Small intestine (tissue), 7 donors: ENCODE measurements at regions not wholly inside any gene's neighbourhood (a gene's known extent, or its start where the extent isn't known, plus 50 kb on each side); places are given as distances from the start of the nearest gene placed in this dataset.

Experiments used
- DNase-seq, 2 donors: peaks; one replicate each; pipeline versions ENCODE4 v3.0.0 to v3.0.0-alpha.2; 2013
- FAIRE-seq: peaks from 2 replicates; lab custom pipeline; 2012; peaks lifted over from hg19 to GRCh38; lab: Jason Lieb, UNC
- H3K27ac ChIP-seq, 3 donors: one replicate each; pipeline ENCODE4 v1.5.1; 2013; ENCODE audit warnings: low read length in 2 of 3, mild to moderate bottlenecking in 2 of 3, control low read depth in 1 of 3, inconsistent platforms in 1 of 3, low read depth in 1 of 3, moderate library complexity in 1 of 3
- H3K27me3 ChIP-seq, 3 donors: one replicate each; pipeline ENCODE4 v1.6.1; 2013; ENCODE audit warnings: low read length in 3 of 3, inconsistent platforms in 1 of 3; ENCODE audit not compliant: control insufficient read depth in 3 of 3, insufficient read depth in 3 of 3
- H3K36me3 ChIP-seq, 3 donors: one replicate each; pipeline ENCODE4 v1.6.1; 2013; ENCODE audit warnings: low read length in 3 of 3, inconsistent platforms in 1 of 3, low read depth in 1 of 3, mild to moderate bottlenecking in 1 of 3, moderate library complexity in 1 of 3; ENCODE audit not compliant: control insufficient read depth in 3 of 3, insufficient read depth in 2 of 3
- H3K4me1 ChIP-seq, 3 donors: one replicate each; pipeline ENCODE4 v1.6.1; 2013; ENCODE audit warnings: low read length in 2 of 3, inconsistent platforms in 1 of 3, low read depth in 1 of 3, mild to moderate bottlenecking in 1 of 3, moderate library complexity in 1 of 3; ENCODE audit not compliant: control insufficient read depth in 3 of 3, insufficient read depth in 2 of 3
- H3K4me3 ChIP-seq, 3 donors: one replicate each; pipeline ENCODE4 v1.5.1; 2013; ENCODE audit warnings: low read length in 3 of 3, control low read depth in 1 of 3, inconsistent platforms in 1 of 3, low read depth in 1 of 3, mild to moderate bottlenecking in 1 of 3, moderate library complexity in 1 of 3
- H3K9me3 ChIP-seq, 2 donors: one replicate each; pipeline ENCODE4 v1.6.1; 2013; ENCODE audit warnings: low read depth in 1 of 2, low read length in 1 of 2; ENCODE audit not compliant: control insufficient read depth in 2 of 2, insufficient read depth in 1 of 2
- WGBS, 3 donors: extraction: QIAGEN DNeasy Blood & Tissue Kit; methylation state at CpG; one replicate each; pipeline ENCODE4 v1.1.7; 2013; 5-methylcytosine and 5-hydroxymethylcytosine counted together
- donor health status: healthy with polysubstance abuse.
- donor health status: control.
- donor health status: control.
- donor health status: Bipolar disorder and iron deficiency.
- donor health status: healthy.

DNA sequence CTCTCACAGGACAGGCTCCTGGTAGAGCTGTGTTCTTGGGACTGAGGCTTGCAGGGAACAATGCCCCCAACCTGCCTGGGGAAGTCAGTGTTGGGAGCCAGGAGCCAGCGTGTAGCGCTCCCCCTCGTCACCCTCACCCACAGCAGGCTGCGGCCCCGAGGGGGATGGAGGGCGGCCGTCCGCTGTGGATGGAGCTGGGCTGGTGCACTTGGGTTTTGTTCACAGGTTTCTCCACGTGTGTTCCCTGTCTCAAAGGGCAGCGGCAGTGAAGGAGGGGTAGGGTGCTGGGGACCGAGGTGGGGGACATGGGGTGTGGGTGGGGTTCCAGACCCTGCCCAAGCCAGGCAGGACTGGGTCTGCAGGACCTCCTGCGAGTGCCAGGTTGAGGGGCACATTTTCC is 69.1 kb downstream of the RGS12 start:
- FAIRE-seq (no peak), DNase-seq (no peak)
- Histone ChIP-seq H3K4me3 (no peak overlapping the region), H3K36me3 (peaks cover 0 to 4% (median 0%) of the 10 kb centered on the region in 3 donors), H3K27me3 (no peaks in the 10 kb centered on the region), H3K9me3 (no peaks in the 10 kb centered on the region), H3K27ac (no peak overlapping the region), H3K4me1 (peaks cover 0 to 3% (median 0%) of the 10 kb centered on the region in 3 donors)
- 90 to 92% (median 92%) methylated on average over 12 of the region's 12 CpGs for WGBS, 3 donors

DNA sequence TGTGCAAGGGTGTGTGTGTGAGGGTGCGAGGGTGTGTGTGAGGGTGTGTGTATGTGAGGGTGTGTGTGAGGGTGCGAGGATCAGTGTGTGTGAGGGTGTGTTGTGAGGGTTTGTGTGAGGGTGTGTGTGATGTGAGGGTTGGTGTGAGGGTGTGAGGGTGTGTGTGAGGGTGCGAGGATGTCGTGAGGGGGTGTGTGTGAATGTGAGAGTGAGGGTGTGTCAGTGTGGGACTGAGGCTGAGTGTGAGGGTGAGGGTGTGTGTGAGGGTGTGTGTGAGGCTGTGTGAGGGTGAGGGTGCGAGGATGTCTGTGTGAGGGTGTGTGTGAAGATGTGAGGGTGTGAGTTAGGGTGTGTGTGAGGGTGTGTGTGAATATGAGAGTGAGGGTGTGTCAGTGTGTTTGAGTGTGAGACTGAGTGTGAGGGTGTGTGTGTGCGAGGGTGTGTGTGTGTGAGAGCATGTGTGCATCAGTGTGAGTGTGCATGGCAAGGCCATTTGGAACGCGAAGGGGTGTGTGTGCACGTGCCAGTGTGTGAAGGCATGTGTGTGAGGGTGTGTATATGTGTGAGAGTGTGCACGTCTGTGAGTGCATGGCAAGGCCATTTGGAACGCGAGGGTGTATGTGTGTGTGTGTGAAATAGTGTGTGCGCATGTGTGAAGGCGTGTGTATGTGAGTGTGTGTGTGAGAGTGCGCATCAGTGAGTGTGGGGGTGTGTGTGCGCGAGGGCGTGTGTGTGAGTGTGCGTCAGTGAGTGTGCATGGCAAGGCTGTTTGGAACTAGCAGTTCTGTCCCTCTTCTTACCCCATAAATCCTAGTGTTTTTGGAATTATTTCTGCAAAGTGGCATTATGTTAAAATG is 69.8 kb downstream of the RGS12 start:
- Histone ChIP-seq H3K27ac (no peak overlapping the region), H3K4me1 (peaks cover 0 to 7% (median 0%) of the 10 kb centered on the region in 3 donors), H3K9me3 (no peaks in the 10 kb centered on the region), H3K36me3 (peaks cover 0 to 4% (median 0%) of the 10 kb centered on the region in 3 donors), H3K27me3 (no peaks in the 10 kb centered on the region), H3K4me3 (no peak overlapping the region)
- DNase-seq (no peak), FAIRE-seq (no peak)
- 94 to 97% (median 96%) methylated on average over 19 of the region's 19 CpGs for WGBS, 3 donors

DNA sequence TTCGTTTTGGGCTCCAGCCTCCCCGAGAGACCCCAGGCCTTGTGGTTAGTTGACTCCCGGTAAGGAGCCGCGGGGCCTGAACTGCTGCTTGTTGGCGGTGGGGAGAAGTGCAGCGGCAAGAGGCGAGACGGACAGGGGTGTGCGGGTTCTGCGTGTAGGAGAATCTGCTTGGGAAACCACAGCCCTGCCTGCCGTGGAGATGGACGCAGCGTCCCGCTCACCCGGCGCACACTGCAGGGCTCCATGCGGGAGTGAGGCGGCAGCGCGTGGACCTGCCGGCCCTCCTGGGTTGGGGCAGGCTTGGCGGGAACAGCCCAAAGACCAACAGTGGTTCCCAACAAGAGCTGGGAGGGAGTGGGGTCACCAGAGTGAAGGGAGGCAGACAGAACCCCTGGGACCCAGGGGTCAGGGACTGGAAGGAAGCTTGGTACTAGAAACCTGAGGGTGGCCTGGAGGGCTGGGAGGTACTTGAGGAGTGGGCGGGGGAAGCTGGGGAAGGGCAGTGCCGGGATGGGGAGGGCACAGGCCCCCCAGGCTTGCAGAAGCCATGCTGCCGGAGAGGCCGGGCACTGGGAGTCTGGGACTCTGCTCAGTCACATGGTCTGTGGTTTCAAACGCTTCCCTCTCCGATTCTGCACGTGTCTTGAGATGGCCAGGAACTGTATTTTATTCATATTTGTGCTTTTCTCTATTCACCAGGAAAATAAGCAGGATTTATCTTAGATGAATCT is 70.8 kb downstream of the RGS12 start:
- peaks cover 0 to 4% (median 0%) of the 10 kb centered on the region in 3 donors for H3K36me3 ChIP-seq
- no peak overlapping the region for H3K4me3 ChIP-seq
- WGBS, 3 donors: 84 to 90% (median 86%) methylated on average over 30 of the region's 30 CpGs
- H3K27ac ChIP-seq: no peak overlapping the region
- no peaks in the 10 kb centered on the region for H3K9me3 ChIP-seq
- H3K27me3 ChIP-seq: no peaks in the 10 kb centered on the region
- FAIRE-seq: no peak
- peaks cover 0 to 7% (median 0%) of the 10 kb centered on the region in 3 donors for H3K4me1 ChIP-seq
- DNase-seq: no peak

DNA sequence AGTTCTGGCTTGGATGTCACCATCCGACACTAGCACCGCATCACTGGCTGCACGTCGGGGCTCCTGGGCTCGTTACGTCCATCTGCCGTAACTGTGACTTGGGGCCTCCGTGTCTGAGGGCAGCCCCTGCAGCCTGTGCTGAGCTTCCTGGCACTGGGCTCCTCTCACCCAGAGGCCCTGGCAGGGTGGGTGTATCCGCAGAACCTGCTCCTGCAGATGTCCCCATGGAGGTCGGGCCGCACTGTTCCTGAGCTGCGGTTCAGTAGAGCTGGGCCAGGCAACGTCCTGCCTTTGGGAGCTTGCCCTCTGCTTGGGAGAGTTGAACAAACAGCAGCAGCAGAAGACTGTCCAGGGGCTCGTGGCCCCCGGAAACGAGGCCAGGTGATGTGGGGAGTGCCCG is 71.4 kb downstream of the RGS12 start:
- H3K4me3 ChIP-seq: no peak overlapping the region
- DNase-seq: no peak
- WGBS, 3 donors: 77 to 87% (median 77%) methylated on average over 17 of the region's 17 CpGs
- H3K27me3 ChIP-seq: no peaks in the 10 kb centered on the region
- H3K4me1 ChIP-seq: peaks cover 0 to 13% (median under 1%) of the 10 kb centered on the region in 3 donors
- FAIRE-seq: no peak
- no peaks in the 10 kb centered on the region for H3K9me3 ChIP-seq
- peaks cover 0 to 4% (median 0%) of the 10 kb centered on the region in 3 donors for H3K36me3 ChIP-seq
- H3K27ac ChIP-seq: no peak overlapping the region

DNA sequence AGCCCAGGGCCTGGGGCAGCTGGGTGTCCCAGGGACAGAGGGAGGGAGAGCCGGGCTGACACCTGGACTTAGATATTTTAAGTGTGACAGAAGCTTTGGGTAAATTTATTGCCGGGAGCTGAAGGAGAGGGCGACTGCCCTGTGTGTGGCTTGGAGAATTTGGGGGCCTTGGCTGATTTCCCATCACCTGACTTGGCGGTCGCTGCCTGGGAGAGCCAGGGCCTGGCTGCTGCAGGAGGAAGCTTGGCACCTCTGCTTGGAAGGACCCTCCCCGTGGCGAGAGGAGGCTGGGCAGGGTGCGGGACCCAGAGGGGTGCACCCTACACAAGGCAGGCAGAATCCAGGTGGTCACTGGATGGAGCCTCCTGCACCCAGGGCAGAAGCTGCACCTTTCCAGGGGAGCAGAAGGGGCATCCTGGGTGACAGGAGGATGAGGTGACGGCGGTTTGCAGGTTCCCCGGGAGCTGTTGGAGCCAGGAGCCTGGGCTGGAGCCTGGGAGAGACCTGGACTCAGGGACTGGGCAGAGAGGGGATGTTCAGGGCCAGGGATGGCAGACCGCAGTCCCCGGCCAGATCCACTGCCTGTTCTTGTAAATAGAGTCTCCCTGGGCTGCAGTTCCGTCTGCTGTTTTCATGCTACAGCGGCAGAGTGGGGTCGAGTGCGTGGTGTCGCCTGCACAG is 72.0 kb downstream of the RGS12 start:
- H3K27me3 ChIP-seq: no peaks in the 10 kb centered on the region
- no peak overlapping the region for H3K4me3 ChIP-seq
- H3K27ac ChIP-seq: no peak overlapping the region
- no peaks in the 10 kb centered on the region for H3K9me3 ChIP-seq
- DNase-seq (no peak), FAIRE-seq (no peak)
- WGBS, 3 donors: 82 to 89% (median 86%) methylated on average over 18 of the region's 18 CpGs
- H3K4me1 ChIP-seq: peaks cover 0 to 18% (median 2%) of the 10 kb centered on the region in 3 donors
- peaks cover 0 to 4% (median 0%) of the 10 kb centered on the region in 3 donors for H3K36me3 ChIP-seq

DNA sequence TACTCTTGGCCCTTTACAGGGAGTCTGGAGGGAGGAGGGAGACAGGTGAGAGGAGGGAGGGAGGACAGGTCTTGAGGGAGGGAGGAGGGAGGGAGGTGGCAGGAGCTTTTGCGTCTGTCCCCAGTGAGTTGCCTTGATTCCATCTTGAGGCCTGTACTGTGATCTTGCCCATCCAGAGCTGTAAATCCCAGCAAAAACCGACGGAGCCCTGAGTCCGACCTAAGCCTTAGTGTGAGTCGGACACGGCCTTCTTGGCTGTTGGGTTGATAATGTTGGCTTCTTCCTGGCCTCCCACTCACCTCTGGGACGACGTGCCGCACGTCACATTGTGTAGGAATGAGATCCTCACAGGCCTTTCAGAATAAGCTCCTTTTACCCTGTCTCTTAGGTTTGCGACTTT is 72.5 kb downstream of the RGS12 start:
- Histone ChIP-seq H3K4me3 (no peak overlapping the region), H3K27me3 (no peaks in the 10 kb centered on the region), H3K4me1 (peaks cover 0 to 18% (median 2%) of the 10 kb centered on the region in 3 donors), H3K36me3 (peaks cover 0 to 4% (median 0%) of the 10 kb centered on the region in 3 donors), H3K27ac (no peak overlapping the region), H3K9me3 (no peaks in the 10 kb centered on the region)
- FAIRE-seq (no peak), DNase-seq (no peak)
- 93 to 95% (median 93%) methylated on average over 11 of the region's 11 CpGs for WGBS, 3 donors

DNA sequence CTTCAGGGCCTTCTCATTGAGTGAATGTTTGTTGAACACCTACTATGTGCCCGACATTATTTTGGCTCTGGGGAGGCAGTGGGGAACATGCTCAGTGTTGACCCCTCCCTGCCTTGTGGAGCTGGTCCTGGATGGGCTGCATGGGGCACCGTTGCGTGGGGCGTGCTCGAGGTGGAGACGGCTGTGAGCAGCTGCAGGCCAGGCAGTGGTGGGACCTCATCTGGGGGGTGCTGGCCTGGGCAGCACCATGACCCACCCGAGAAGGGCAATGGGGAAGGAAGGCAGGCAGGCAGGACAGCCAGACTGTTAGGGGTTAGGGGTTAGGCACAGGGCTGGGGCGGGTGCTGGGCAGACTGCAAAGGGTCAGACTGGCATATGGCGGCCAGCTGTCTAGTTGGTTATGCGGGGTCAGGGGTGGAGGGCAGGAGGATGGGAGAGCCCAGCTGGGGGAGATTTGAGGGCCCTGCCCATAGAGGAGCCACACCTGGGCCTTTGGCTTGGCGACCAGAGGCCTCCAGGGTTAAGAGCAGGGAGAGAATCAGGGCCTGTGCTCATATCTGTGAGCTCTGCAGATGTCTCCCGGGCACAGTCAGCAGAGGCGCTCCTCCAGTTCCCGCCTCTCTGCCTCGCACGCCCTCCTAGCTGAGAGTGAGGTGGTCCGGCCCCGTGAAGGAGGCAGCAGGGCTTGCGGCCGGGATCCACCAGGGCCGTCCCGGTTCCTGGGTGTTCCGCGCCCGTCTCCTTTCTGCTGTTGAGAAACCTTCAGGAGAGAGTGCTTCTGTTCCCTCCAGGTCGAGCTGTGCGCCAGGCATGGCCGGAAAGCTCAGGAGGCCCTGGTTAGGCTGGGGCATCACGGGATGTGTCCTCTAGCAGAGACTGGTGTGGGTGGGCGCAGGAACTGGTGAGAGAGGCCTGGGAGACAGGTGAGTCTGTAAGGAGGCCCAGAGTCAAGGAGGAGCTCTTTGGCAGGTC is 73.3 kb downstream of the RGS12 start:
- Histone ChIP-seq H3K4me3 (no peak overlapping the region), H3K27ac (no peak overlapping the region), H3K36me3 (peaks cover 0 to 4% (median 0%) of the 10 kb centered on the region in 3 donors), H3K4me1 (peaks cover 0 to 22% (median 2%) of the 10 kb centered on the region in 3 donors), H3K9me3 (no peaks in the 10 kb centered on the region), H3K27me3 (no peaks in the 10 kb centered on the region)
- WGBS, 3 donors: 89 to 92% (median 90%) methylated on average over 29 to 30 of the region's 30 CpGs
- no peak for FAIRE-seq
- no peak for DNase-seq
